ENCODE measurements at regions not wholly inside any gene's neighbourhood (a gene's known extent, or its start where the extent isn't known, plus 50 kb on each side); places are given as distances from the start of the nearest gene placed in this dataset.

DNA sequence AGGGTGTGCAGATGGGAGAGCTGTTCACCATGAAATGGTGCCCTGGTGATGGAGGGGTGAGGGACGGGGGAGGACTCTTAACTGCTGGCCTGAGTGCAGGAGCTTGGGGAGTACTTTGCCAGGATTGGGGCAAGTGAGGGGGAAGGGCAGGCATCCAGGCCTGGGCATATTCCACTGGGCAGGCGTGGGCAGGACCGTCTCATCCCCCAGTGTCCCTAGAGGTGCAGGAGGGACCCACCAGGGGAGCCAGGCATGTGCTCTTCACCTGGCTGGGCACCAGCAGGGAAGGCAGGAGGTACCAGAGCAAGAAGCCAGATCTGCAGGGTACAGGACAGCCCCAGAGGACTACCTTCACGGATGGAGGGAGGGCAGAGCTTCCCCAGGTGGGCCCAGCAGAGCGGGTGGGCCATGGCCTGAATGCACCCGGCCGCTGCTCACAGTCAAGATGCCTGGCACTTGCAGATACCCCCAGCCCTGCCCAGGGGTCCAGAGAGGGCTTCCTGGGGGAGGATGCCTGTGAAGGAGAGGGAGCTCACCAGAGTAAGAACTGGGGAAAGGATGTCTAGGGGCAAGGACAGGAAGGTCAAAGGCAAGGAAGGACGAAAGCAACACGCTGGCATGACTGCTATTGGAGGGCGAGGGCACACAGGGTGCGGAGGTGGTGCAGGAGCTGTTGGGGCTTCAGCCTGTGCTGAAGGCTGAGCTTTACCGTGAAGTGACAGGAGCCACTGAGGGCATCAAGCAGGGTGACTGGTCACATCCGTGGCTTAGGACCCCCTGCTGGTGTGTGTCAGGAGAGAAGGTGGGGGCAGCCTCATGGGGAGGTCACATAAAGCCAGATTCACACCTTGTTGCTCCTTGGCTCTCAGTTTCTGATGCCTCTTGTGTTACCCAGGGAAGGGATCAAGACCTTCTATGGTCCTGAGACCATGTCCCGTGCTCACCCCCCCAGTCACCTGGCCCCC is 68.2 kb upstream of the NKX1-1 start:
- TF ChIP-seq, protein P1, sequence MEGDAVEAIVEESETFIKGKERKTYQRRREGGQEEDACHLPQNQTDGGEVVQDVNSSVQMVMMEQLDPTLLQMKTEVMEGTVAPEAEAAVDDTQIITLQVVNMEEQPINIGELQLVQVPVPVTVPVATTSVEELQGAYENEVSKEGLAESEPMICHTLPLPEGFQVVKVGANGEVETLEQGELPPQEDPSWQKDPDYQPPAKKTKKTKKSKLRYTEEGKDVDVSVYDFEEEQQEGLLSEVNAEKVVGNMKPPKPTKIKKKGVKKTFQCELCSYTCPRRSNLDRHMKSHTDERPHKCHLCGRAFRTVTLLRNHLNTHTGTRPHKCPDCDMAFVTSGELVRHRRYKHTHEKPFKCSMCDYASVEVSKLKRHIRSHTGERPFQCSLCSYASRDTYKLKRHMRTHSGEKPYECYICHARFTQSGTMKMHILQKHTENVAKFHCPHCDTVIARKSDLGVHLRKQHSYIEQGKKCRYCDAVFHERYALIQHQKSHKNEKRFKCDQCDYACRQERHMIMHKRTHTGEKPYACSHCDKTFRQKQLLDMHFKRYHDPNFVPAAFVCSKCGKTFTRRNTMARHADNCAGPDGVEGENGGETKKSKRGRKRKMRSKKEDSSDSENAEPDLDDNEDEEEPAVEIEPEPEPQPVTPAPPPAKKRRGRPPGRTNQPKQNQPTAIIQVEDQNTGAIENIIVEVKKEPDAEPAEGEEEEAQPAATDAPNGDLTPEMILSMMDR (conservative IDR thresholded peaks at IDR 0.05; ENCODE audit: low read depth, low read length) = no peak
- TF ChIP-seq EZH2 (IDR thresholded peaks at IDR 0.05; ENCODE audit: low read length, unreplicated experiment) = no peak
- TF ChIP-seq EZH2phosphoT487 (IDR thresholded peaks at IDR 0.05; ENCODE audit: borderline replicate concordance, low read length) = no peak

Data from PC-3 (cell line).